Hematopoietic multipotent progenitor cell (in vitro differentiated cells): ENCODE measurements at regions not wholly inside any gene's neighbourhood (a gene's known extent, or its start where the extent isn't known, plus 50 kb on each side); places are given as distances from the start of the nearest gene placed in this dataset.
"Not testable (repeated sequence)": the region's sequence is repeated elsewhere in the genome, so short reads cannot be mapped to it uniquely, and the experiment has no call there.

Source experiments
- DNase-seq, 3 donors: peaks; one replicate each; pipeline ENCODE4 v3.0.0-alpha.2; 2011 to 2015; ENCODE audit warnings: low read depth in 2 of 3, low spot score in 2 of 3

DNA sequence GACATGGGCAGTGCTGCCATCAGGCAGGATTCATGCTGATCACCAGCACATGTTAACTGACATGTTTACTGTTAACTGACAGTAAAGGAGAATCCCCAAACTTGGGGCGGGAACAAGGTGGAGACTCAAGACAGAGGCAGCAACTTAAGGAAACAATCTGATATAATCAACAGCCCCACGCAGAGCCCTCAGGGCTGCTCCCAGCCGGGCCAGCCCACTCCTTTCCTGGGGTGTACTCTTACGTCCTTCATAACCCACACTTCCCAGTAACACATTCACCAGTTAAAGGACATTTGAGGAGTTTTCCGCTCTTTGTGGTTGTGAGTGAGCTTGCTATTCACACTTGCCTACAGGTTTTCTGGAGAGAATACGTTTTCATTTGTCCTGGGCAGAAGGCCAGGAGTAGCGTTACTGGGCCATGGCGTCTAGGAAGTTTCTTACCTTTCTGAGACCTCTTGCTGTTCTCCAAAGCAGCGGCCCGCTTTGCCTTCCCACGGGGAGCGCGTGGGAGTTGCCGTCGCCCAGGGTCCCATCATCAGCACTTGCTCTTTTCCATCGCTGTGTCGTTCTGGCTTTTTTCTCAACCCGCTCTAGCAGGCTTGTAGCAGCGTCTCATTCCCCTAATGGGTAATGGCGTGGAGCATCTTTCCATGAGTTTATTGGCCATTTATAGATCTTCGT lies 56.4 kb downstream of the FOXF2 start:
- no peak for DNase-seq

GRCh38 chr6:1449896-1450295 lies 60.5 kb downstream of the FOXF2 start:
- DNase-seq, result no peak

DNA sequence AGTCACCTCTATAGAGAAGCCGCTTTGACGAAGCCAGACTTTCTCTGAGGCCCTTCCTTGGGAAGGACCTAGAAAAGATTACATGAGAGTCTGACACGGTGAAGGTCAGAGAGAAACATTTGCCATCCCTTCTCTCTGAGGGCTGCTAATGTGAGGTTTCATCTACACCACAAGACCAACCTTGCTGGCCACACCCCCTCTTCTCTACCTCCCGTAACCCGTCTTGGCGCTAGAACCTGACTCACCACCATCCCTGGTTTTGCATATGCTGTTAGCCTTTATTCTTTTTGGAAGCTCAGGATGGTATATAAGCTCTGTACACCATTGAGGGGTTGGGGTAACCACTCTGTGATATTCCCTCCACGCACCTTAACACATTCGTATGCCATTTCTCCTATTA lies 63.6 kb downstream of the FOXF2 start:
- DNase-seq, result no peak

- DNase-seq, result not testable (repeated sequence)
Measured at GRCh38 chr6:1456816-1457215, 67.4 kb downstream of the FOXF2 start.

DNA sequence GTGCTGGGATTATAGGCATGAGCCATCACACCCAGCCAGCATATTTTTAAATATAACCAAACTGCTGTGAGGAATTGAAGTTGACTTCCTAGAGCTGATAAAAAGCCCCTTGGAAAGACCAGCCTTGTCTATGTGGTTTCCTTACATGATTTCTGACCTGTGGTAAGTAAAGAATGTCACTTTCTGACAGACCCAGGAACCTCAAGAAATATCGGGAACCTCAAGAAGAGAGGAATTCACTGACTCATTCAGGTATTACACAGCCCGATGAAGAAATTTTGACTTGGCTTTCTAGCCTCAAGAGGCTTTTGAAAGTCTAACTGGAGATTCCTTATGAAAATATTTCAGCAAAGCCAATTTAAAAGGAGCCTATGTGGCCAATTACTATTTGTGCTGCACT lies 71.8 kb downstream of the FOXF2 start:
- no peak for DNase-seq

DNA sequence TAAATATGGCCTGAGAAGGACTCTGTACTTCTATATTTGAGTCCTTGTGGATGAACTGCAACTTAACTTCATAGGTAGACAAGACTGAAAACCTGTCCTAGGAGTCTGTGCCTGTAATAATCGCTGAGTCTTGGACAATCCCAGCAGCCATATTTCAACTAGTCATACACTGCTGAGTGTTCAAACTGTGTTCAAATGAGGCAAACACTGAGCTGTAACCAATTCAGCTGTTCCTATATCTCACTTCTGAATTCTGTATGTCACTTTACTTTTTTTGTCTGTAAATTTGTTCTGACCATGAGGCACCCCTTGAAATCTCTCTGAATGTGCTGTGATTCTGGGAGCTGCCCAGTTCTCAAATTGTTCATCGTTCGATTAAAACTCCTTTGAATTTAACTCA lies 72.4 kb downstream of the FOXF2 start:
- no peak for DNase-seq

- DNase-seq, result no peak
Measured at GRCh38 chr6:1463275-1463674, 73.9 kb downstream of the FOXF2 start.

GRCh38 chr6:1463751-1464426 lies 74.5 kb downstream of the FOXF2 start:
- DNase-seq, result no peak

- no peak for DNase-seq
Measured at GRCh38 chr6:1464781-1465370, 75.5 kb downstream of the FOXF2 start.

DNA sequence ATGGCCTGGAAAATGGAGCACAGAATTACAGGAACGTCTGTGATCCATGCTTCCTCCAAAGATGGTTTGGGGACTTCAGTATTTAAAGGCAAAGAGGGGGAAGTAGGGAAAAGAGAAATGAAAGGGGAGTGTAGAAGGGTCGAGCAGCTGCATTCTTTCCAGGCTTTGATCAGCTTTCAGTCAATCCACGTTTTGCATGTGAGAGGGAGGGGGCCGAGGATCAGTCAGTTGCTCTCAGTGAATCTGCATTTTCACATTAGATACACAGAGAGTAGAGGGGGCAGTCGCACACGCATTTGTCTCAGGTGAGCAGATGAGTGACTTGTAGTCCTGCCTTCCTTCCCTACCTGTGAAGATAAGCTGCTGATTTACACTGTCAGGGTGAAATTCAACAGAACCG lies 78.8 kb downstream of the FOXF2 start:
- no peak for DNase-seq

- DNase-seq, result no peak
Measured at GRCh38 chr6:1470040-1470439, 80.7 kb downstream of the FOXF2 start.

DNA sequence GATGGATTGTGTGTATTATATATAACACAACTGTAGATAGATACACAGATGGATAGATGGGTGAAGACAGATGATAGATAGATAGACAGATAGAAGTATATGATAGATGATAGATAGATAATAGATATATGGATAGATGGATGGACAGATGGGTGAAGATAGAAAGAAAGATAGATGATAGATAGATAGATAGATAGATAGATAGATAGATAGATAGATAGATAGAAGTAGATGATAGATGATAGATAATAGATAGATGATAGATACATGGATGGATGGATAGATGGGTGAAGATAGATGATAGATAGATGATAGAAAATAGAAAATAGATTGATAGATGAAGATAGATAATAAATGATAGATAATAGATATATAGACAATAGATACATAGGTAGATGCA lies 83.3 kb downstream of the FOXF2 start:
- DNase-seq, result no peak

GRCh38 chr6:1473166-1473565 lies 83.8 kb downstream of the FOXF2 start:
- DNase-seq, result no peak

DNA sequence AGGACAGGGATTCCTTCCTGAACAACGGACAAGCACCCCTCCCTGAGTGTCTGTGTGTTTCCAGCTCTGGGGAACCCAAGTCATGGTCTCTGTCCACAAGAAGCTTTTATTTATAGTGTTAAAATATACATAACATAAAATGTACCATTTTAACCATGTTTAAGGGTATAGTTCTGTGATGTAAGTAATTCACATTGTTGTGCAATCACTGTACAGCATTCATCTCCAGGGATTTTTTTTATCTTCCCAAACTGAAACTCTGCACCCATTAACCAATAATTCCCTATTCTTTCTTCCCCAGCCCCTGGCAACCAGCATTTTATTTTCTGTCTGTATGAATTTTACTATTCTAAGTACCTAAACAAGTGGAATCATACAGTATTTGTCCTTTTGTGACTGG lies 84.2 kb downstream of the FOXF2 start:
- no peak for DNase-seq

GRCh38 chr6:1474205-1474604 lies 84.8 kb downstream of the FOXF2 start:
- no peak for DNase-seq

- no peak for DNase-seq
Measured at GRCh38 chr6:1475174-1475573, 85.8 kb downstream of the FOXF2 start.

DNA sequence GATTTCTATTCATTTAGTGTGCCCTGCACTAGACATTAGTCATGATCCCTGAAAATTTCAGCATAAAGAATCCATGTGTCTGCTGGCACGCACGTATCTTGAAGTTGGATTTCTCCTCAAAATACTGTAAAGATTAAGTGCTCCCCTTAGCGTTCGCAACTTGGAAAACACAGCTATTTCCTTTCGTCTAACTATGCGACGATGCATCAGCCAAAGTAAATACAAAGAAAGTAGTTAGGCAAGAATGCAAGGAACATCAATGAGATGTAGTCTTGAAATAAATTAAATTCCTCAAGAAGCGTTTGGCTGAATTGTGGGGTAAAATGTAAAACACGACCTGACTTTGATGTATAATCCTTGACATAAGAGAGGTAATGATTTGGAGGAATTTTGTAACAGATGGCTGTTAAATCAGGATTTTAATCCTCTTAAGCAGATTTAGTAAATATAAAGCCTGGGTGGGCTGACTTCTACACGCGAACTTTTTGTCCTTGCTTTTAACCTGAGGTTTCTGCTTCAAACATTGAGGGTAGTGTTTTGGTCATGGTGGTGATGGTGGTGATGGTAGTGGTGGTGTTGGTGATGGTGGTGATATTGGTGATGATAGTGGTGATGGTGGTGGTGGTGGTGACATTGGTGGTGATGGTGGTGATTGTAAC lies 88.2 kb downstream of the FOXF2 start:
- DNase-seq, result no peak

- DNase-seq, result not testable (repeated sequence)
Measured at GRCh38 chr6:1478163-1478826, 88.9 kb downstream of the FOXF2 start.

GRCh38 chr6:1479095-1479494 lies 89.7 kb downstream of the FOXF2 start:
- no peak for DNase-seq

- DNase-seq, result no peak
Measured at GRCh38 chr6:1479601-1480221, 90.3 kb downstream of the FOXF2 start.

DNA sequence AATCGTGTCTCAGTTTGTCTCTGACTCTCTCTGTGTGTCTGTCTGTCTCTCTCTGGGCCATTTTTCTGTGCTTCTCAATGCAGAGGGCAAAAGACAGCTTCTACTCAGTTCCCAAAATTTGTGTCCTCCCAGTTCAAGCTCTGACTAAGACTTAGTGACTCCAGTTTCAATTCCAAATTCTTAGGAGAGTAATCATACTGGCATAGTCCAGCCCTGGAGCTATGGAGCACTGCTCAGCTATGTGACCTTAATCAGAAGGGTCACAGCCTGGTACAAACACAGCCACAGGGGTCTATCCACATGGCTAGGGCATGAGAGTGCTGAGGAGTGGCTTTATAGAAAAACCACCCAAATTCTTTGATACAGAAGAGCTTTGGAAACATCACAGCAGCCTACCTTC lies 91.9 kb downstream of the FOXF2 start:
- no peak for DNase-seq
